Kidney epithelial cell (primary cell): ENCODE measurements at regions not wholly inside any gene's neighbourhood (a gene's known extent, or its start where the extent isn't known, plus 50 kb on each side); places are given as distances from the start of the nearest gene placed in this dataset.

ENCODE experiments used
- DNase-seq: peaks from one replicate; pipeline ENCODE4 v3.0.0-alpha.2; 2010; ENCODE audit warnings: low read depth
- H3K27me3 ChIP-seq: 2 replicates; pipeline ENCODE4 v1.6.0; 2011; ENCODE audit warnings: low read length; ENCODE audit not compliant: control insufficient read depth, insufficient read depth
- H3K36me3 ChIP-seq: 2 replicates; pipeline ENCODE4 v1.5.1; 2011; ENCODE audit warnings: low read length; ENCODE audit not compliant: control insufficient read depth, insufficient read depth
- H3K4me3 ChIP-seq: 2 replicates; pipeline ENCODE4 v1.5.1; 2011; ENCODE audit warnings: low read depth, mild to moderate bottlenecking, control low read depth, low read length
- TF ChIP-seq, protein P1 (sequence below): IDR thresholded peaks from 2 replicates; pipeline ENCODE4 v1.5.1; 2011; ENCODE audit warnings: mild to moderate bottlenecking, moderate library complexity, low read length, control low read depth, inconsistent platforms; ENCODE audit not compliant: insufficient read depth, poor library complexity, severe bottlenecking

DNA sequence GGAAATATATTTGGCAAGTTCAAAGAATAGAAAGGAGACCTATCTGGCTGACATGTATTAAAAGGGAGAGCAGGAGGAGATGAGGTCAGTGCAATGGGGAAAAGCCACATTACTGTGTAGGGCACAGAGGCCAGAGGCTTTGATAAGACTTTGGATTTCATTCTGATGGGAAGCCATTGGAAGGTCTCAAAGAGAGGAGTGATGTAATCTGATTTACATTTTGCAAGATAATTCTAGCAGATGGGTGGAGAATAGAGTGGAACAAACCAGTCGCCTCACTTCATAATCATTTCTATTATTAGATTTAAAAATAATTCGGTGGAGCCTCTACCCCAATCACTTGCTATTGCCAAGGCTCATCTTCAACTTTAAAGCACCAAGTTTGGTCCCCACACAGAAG, 278.4 kb upstream of the ZC3H12C start:
- no peak for DNase-seq
- H3K36me3 ChIP-seq, result no peaks in the 10 kb centered on the region
- H3K27me3 ChIP-seq, result no peaks in the 10 kb centered on the region
- H3K4me3 ChIP-seq, result no peak overlapping the region
- TF ChIP-seq, protein P1, sequence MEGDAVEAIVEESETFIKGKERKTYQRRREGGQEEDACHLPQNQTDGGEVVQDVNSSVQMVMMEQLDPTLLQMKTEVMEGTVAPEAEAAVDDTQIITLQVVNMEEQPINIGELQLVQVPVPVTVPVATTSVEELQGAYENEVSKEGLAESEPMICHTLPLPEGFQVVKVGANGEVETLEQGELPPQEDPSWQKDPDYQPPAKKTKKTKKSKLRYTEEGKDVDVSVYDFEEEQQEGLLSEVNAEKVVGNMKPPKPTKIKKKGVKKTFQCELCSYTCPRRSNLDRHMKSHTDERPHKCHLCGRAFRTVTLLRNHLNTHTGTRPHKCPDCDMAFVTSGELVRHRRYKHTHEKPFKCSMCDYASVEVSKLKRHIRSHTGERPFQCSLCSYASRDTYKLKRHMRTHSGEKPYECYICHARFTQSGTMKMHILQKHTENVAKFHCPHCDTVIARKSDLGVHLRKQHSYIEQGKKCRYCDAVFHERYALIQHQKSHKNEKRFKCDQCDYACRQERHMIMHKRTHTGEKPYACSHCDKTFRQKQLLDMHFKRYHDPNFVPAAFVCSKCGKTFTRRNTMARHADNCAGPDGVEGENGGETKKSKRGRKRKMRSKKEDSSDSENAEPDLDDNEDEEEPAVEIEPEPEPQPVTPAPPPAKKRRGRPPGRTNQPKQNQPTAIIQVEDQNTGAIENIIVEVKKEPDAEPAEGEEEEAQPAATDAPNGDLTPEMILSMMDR, result no peak

DNA sequence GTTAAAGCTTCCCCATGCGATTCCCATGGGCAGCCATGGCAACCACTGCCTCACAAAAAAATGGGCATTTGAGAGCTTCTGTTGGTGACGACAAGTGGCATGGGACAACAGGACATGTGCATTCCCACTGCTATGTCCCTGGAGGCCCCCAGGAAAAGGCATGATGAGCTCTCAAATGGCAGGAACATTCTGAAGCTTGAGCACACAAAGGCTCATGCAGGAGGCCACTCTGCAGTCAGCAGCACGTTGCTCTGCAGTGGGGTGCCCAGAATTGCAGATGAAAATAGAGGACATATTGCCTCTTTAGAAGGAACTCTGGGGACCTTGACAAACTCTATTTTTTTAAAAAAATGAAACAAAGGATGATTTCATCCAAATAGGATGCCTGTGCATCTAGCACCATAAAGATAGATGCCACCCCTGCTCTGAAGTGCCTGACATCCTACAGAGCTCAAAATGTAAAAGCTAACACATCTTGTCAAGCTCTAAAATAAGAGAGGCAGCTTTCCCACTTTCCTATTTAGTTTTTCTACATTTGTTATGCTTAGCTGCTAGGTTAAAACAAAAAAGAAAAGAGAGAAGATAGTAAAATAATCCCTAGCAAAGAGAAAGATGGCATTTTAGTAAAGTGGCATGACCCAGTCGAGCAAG, 277.6 kb upstream of the ZC3H12C start:
- TF ChIP-seq, protein P1, result no peak
- H3K27me3 ChIP-seq, result no peaks in the 10 kb centered on the region
- no peak overlapping the region for H3K4me3 ChIP-seq

DNA sequence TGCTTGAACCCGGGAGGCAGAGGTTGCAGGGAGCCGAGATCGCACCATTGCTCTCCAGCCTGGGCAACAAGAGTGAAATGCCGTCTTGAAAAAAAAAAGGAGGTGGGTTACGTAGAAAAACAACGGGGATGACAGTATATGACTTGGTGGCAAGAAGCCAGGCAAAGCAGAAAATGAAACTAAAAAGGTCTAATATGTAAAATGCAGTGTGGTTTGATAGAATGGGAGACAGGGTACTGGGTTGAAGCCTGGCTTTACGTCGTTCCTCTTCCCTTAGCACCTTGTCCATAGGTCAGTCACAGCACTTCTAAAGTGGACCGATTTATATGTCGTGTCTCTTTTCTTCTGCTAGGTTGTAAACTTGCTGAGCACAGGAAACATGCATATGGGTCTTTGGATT, 274.9 kb upstream of the ZC3H12C start:
- H3K27me3 ChIP-seq, result no peaks in the 10 kb centered on the region
- H3K36me3 ChIP-seq, result no peaks in the 10 kb centered on the region
- TF ChIP-seq, protein P1, result no peak
- DNase-seq, result no peak
- no peak overlapping the region for H3K4me3 ChIP-seq

More for the DNA sequence above, 277.6 kb upstream of the ZC3H12C start:
- no peak for DNase-seq
- H3K36me3 ChIP-seq, result no peaks in the 10 kb centered on the region

DNA sequence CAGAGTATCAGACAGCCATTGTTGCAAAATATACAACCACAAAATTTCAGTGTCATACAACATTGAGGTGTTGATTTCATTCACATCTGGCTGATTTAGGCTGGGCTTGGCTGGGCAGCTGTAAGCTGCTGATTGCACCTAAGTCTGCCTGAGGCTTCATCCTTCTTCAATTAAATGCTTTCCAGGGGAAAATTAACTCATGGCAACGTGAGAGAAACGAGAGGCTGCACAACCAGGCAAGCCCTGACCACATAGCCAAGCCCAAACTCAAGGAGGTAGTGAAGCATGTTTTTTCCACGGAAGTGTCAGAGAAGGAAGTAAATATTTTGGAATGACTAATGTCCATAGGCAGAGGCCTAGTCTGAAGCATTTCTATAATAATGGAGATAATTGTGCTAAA, 273.8 kb upstream of the ZC3H12C start:
- H3K4me3 ChIP-seq, result no peak overlapping the region
- H3K36me3 ChIP-seq, result no peaks in the 10 kb centered on the region
- TF ChIP-seq, protein P1, result no peak
- no peak for DNase-seq
- no peaks in the 10 kb centered on the region for H3K27me3 ChIP-seq

DNA sequence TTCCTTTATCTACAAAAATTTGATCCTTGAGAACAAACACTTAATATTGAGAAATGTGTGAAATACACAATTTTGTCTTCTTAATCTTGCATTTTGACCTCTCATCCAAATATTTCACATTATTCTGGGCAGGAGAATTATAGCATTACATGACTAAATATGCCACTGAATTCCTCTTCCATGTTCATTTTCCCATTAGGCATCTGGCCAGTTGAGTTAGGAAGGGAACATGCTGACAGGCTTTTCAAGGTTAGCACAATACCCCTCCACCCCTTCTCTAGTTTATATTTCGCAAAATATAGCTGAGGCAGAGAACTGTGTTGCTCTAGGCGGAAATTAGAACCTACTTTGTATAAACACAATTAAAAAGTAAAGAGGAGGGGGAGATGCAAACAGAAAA, 271.7 kb upstream of the ZC3H12C start:
- DNase-seq, result no peak
- TF ChIP-seq, protein P1, result no peak
- no peaks in the 10 kb centered on the region for H3K36me3 ChIP-seq

More for the DNA sequence above, 271.7 kb upstream of the ZC3H12C start:
- no peak overlapping the region for H3K4me3 ChIP-seq
- no peaks in the 10 kb centered on the region for H3K27me3 ChIP-seq
